HEK293T (cell line): ENCODE measurements at regions not wholly inside any gene's neighbourhood (a gene's known extent, or its start where the extent isn't known, plus 50 kb on each side); places are given as distances from the start of the nearest gene placed in this dataset.

ENCODE experiments used
- CTCF ChIA-PET: fragments of 350-600 bp; formaldehyde crosslinking; extraction: SDS; loops from one replicate; lab custom pipeline; 2021; ENCODE audit warnings: antibody characterized with exemption, inconsistent platforms; lab: Yijun Ruan, JAX
- POLR2A ChIA-PET: fragments of 350-600 bp; formaldehyde crosslinking; extraction: SDS; loops from one replicate; lab custom pipeline; 2020; ENCODE audit warnings: antibody characterized with exemption, inconsistent platforms; lab: Yijun Ruan, JAX
- DNase-seq: peaks from one replicate; pipeline ENCODE4 v3.0.0; 2012; ENCODE audit warnings: mixed read lengths; ENCODE audit errors: extremely low spot score
- ARNT ChIP-seq: fragments of 450-650 bp; IDR thresholded peaks from 2 replicates; pipeline ENCODE4 v1.6.1; 2017; ENCODE audit warnings: mild to moderate bottlenecking
- BHLHE40 ChIP-seq: fragments of 450-650 bp; IDR thresholded peaks from 2 replicates; pipeline ENCODE4 v1.6.1; 2016; ENCODE audit warnings: mild to moderate bottlenecking, moderate library complexity, borderline replicate concordance
- CTBP1 ChIP-seq: fragments of 450-650 bp; IDR thresholded peaks from 2 replicates; pipeline ENCODE4 v1.6.1; 2016; ENCODE audit warnings: borderline replicate concordance
- ELF4 ChIP-seq: fragments of 450-650 bp; IDR thresholded peaks from 2 replicates; pipeline ENCODE4 v1.6.1; 2017; ENCODE audit warnings: antibody characterized with exemption
- FOXA1 ChIP-seq: fragments of 450-650 bp; IDR thresholded peaks from 2 replicates; pipeline ENCODE4 v1.6.1; 2016; ENCODE audit warnings: mild to moderate bottlenecking
- FOXK2 ChIP-seq: fragments of 450-650 bp; IDR thresholded peaks from 2 replicates; pipeline ENCODE4 v1.6.1; 2016; ENCODE audit warnings: mild to moderate bottlenecking
- FOXM1 ChIP-seq: fragments of 450-650 bp; IDR thresholded peaks from 2 replicates; pipeline ENCODE4 v1.6.1; 2017; ENCODE audit warnings: mild to moderate bottlenecking, borderline replicate concordance
- HDGF ChIP-seq: fragments of 450-650 bp; IDR thresholded peaks from 2 replicates; pipeline ENCODE4 v1.6.1; 2017; ENCODE audit warnings: antibody characterized with exemption, borderline replicate concordance
- L3MBTL2 ChIP-seq: fragments of 450-650 bp; conservative IDR thresholded peaks from 2 replicates; pipeline ENCODE4 v1.6.1; 2016; ENCODE audit warnings: mild to moderate bottlenecking
- LEF1 ChIP-seq: fragments of 450-650 bp; IDR thresholded peaks from 2 replicates; pipeline ENCODE4 v1.6.1; 2017; ENCODE audit warnings: mild to moderate bottlenecking, borderline replicate concordance
- NFRKB ChIP-seq: fragments of 450-650 bp; IDR thresholded peaks from 2 replicates; pipeline ENCODE4 v1.6.1; 2016; ENCODE audit warnings: mild to moderate bottlenecking, moderate library complexity
- PKNOX1 ChIP-seq: fragments of 450-650 bp; IDR thresholded peaks from 2 replicates; pipeline ENCODE4 v1.6.1; 2016
- SP1 ChIP-seq: fragments of 450-650 bp; IDR thresholded peaks from 2 replicates; pipeline ENCODE4 v1.6.1; 2017
- SUZ12 ChIP-seq: fragments of 450-650 bp; IDR thresholded peaks from 2 replicates; pipeline ENCODE4 v1.6.1; 2016; ENCODE audit warnings: mild to moderate bottlenecking
- TARDBP ChIP-seq: fragments of 450-650 bp; IDR thresholded peaks from 2 replicates; pipeline ENCODE4 v1.6.1; 2016
- ZNF384 ChIP-seq: fragments of 450-650 bp; IDR thresholded peaks from 2 replicates; pipeline ENCODE4 v1.6.1; 2016

GRCh38 chr10:8790390-8790789, 735.9 kb downstream of the GATA3 start:
- CTCF ChIA-PET, result interaction anchor here (0.6 kb wide), 1 partner anchor 1624 kb away, joined by 3 read pairs; no protein-coding TSS in a partner anchor
- no peak for DNase-seq
- TF ChIP-seq FOXM1, result no peak
- no peak for TF ChIP-seq PKNOX1
- TF ChIP-seq LEF1, result no peak
- TF ChIP-seq ELF4, result no peak
- TF ChIP-seq SUZ12, result no peak
- no peak for TF ChIP-seq FOXK2
- TF ChIP-seq BHLHE40, result no peak
- no peak for TF ChIP-seq L3MBTL2
- no peak for TF ChIP-seq TARDBP
- no peak for TF ChIP-seq HDGF
- TF ChIP-seq ZNF384, result no peak
- TF ChIP-seq SP1, result no peak
- POLR2A ChIA-PET, result no interaction called here

DNA sequence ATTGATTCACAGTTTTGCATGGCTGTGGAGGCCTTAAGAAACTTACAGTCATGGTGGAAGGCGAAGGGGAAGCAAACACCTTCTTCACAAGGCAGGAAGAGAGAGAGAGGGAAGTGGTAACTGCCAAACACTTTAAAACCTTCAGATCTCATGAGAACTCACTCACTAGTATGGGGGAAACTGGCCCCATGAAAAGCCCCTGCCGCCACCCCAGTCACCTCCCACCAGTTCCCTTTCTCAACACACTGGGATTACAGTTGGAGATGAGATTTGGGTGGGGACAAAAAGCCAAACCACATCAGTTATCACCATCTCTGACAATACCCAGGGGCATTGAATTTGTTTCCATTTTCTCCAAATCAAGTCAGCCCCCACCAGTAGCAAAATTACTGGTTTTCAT, 740.4 kb downstream of the GATA3 start:
- no peak for DNase-seq
- TF ChIP-seq L3MBTL2, result no peak
- TF ChIP-seq FOXK2, result no peak
- no peak for TF ChIP-seq BHLHE40
- POLR2A ChIA-PET, result no interaction called here
- CTCF ChIA-PET, result no interaction called here

DNA sequence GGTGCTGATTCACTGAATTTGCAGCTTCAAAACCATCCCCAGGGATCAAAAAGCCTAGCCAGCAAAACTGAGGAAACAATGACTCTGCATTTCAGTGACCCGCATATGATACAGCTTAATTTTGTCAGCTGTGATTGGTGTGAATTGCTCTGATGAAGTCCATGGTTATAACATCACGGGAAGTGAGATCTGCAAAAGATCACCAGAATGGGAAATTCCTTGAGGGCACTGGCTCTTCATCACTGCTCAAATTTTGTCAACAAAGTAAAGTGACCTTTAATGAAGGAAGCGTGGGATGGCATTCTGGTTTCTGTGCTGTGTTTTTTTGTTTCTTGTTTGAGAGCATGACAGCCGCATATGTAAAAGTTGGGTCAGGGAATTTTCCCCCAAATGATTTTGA, 745.9 kb downstream of the GATA3 start:
- no peak for DNase-seq
- POLR2A ChIA-PET, result no interaction called here
- CTCF ChIA-PET, result interaction anchor here (0.7 kb wide), 1 partner anchor 794 kb away, joined by 3 read pairs; no protein-coding TSS in a partner anchor
- TF ChIP-seq LEF1 (no peak), ARNT (no peak), SP1 (no peak), TARDBP (no peak), CTBP1 (no peak), FOXK2 (no peak), NFRKB (no peak), FOXM1 (no peak), ZNF384 (no peak), PKNOX1 (no peak), BHLHE40 (no peak)

DNA sequence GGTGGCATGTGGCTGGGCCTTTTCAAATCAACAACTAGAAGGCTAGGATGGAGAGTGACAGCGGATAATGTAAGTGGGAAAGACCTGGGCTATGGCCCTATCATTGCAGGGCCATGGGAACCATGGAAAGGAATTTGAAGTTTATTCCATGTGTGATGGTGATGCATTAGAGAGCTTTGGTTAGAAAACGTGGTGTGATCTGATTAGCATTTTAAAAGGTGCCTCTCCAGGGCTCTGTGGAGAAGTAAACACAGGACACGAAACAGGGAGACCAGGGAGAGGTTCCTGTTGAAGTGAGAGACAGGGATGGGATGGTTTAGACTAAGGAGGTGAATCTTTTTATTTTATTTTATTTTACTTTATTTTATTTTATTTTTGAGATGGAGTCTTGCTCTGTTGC, 749.5 kb downstream of the GATA3 start:
- POLR2A ChIA-PET, result no interaction called here
- CTCF ChIA-PET, result no interaction called here
- TF ChIP-seq FOXK2 (no peak), BHLHE40 (no peak), FOXM1 (no peak), NFRKB (no peak), ZNF384 (no peak), HDGF (no peak), ELF4 (no peak), CTBP1 (no peak), L3MBTL2 (no peak), PKNOX1 (no peak), ARNT (no peak), SUZ12 (no peak), SP1 (no peak)
- no peak for DNase-seq

- no peak for TF ChIP-seq FOXA1
- DNase-seq, result no peak
- CTCF ChIA-PET, result no interaction called here
- POLR2A ChIA-PET, result no interaction called here
These were observed 756.2 kb downstream of the GATA3 start for GRCh38 chr10:8810677-8811076.

DNA sequence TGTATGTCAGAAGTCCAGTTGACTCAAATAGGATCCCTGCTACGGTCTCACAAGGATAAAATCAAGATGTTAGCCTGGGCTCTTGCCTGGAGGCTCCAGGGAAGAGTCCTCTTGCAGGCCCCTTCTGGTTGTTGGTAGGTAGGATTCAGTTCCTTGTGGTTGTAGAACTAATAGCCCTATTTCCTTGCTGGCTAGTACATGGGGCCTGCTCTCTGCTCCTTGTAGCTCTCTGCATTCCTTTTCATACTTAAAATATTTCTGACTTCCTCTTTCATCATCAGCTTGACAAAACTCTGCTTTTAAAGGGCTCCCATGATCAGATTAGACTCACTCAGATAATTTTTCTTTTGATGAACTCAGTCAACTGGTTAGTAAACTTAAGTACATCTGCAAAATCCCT, 756.7 kb downstream of the GATA3 start:
- no peak for DNase-seq
- TF ChIP-seq FOXA1, result no peak
- TF ChIP-seq CTBP1, result no peak
- TF ChIP-seq TARDBP, result no peak
- TF ChIP-seq FOXK2, result no peak
- no peak for TF ChIP-seq NFRKB
- TF ChIP-seq ZNF384, result no peak
- TF ChIP-seq ELF4, result no peak
- TF ChIP-seq SP1, result no peak
- TF ChIP-seq SUZ12, result no peak
- no peak for TF ChIP-seq L3MBTL2
- no peak for TF ChIP-seq PKNOX1
- TF ChIP-seq BHLHE40, result no peak
- TF ChIP-seq FOXM1, result no peak
- TF ChIP-seq LEF1, result no peak
- no peak for TF ChIP-seq HDGF
- no peak for TF ChIP-seq ARNT
- CTCF ChIA-PET, result no interaction called here
- POLR2A ChIA-PET, result no interaction called here
